ENCODE measurements at regions not wholly inside any gene's neighbourhood (a gene's known extent, or its start where the extent isn't known, plus 50 kb on each side); places are given as distances from the start of the nearest gene placed in this dataset.

DNA sequence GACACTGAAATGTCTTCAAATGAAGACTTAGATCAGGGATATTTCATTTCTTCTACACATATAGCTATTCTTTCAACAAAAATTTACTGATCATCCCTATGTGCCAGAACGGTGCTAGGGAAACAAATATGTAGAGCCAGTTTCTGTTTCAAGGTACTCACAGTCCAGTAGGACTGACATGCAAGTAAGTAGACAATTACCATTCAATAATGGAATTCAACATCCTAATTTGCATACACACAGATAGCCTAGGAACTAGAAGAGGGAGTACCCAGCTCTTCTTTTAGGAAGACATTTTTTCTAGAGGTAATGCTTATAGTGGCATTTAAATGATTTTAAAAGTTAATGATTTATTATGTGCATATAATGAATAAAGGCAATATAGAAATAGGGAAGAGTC, 388.8 kb downstream of the ZSWIM6 start:
- H3K79me2 ChIP-seq (ENCODE audit: control insufficient read depth, low read length): no peaks in the 10 kb centered on the region
- no peaks in the 10 kb centered on the region for H4K20me1 ChIP-seq (ENCODE audit: control insufficient read depth, insufficient read depth, low read depth, low read length)
- no peaks in the 10 kb centered on the region for H3K4me1 ChIP-seq (ENCODE audit: control insufficient read depth, low read length)
- no peak overlapping the region for H3K27ac ChIP-seq (ENCODE audit: low read depth, low read length)
- H3K4me3 ChIP-seq (ENCODE audit: low read length): no peak overlapping the region
- no peaks in the 10 kb centered on the region for H3K9me3 ChIP-seq (ENCODE audit: control insufficient read depth, insufficient read depth, low read length)
- no peaks in the 10 kb centered on the region for H3K9me2 ChIP-seq (replicated peaks; ENCODE audit: control insufficient read depth, low read length)
- TF ChIP-seq, protein P1, sequence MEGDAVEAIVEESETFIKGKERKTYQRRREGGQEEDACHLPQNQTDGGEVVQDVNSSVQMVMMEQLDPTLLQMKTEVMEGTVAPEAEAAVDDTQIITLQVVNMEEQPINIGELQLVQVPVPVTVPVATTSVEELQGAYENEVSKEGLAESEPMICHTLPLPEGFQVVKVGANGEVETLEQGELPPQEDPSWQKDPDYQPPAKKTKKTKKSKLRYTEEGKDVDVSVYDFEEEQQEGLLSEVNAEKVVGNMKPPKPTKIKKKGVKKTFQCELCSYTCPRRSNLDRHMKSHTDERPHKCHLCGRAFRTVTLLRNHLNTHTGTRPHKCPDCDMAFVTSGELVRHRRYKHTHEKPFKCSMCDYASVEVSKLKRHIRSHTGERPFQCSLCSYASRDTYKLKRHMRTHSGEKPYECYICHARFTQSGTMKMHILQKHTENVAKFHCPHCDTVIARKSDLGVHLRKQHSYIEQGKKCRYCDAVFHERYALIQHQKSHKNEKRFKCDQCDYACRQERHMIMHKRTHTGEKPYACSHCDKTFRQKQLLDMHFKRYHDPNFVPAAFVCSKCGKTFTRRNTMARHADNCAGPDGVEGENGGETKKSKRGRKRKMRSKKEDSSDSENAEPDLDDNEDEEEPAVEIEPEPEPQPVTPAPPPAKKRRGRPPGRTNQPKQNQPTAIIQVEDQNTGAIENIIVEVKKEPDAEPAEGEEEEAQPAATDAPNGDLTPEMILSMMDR (IDR thresholded peaks at IDR 0.05; ENCODE audit: low read depth, low read length, poor library complexity, severe bottlenecking): no peak
- TF ChIP-seq EZH2phosphoT487 (IDR thresholded peaks at IDR 0.05; ENCODE audit: borderline replicate concordance, low read length): no peak
- no peak overlapping the region for H3K4me2 ChIP-seq (ENCODE audit: low read length)
- H3F3A ChIP-seq (ENCODE audit: control insufficient read depth, insufficient read depth): no peaks in the 10 kb centered on the region
- H3K27me3 ChIP-seq (ENCODE audit: control insufficient read depth, low read length): no peaks in the 10 kb centered on the region
- H3K36me3 ChIP-seq (ENCODE audit: control insufficient read depth, low read length): no peaks in the 10 kb centered on the region

DNA sequence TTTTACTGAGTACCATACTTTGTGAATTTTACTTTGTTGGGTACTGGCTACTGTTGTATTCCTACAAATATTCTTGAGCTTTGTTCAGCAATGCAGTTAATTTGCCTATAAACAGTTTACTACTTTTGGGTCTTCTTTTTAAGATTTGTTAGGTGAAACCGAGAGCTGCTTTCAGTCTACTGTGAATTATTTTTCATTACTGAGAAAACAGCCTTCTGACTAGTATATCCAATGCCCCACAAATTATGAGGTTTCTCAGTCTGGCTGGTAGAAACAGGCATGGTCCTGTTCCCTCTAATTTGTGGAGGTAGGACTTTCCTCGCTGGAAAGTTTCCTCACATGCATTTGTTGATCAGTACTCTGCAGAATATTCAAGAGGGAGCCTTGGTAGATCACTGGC, 392.0 kb downstream of the ZSWIM6 start:
- Histone ChIP-seq H3K4me2 (ENCODE audit: low read length) (no peak overlapping the region), H3K79me2 (ENCODE audit: control insufficient read depth, low read length) (no peaks in the 10 kb centered on the region), H3K4me3 (ENCODE audit: low read length) (no peak overlapping the region), H3K9me2 (replicated peaks; ENCODE audit: control insufficient read depth, low read length) (no peaks in the 10 kb centered on the region), H3F3A (ENCODE audit: control insufficient read depth, insufficient read depth) (no peaks in the 10 kb centered on the region), H3K36me3 (ENCODE audit: control insufficient read depth, low read length) (no peaks in the 10 kb centered on the region), H3K27ac (ENCODE audit: low read depth, low read length) (no peak overlapping the region), H3K4me1 (ENCODE audit: control insufficient read depth, low read length) (no peaks in the 10 kb centered on the region), H3K9me3 (ENCODE audit: control insufficient read depth, insufficient read depth, low read length) (no peaks in the 10 kb centered on the region), H3K27me3 (ENCODE audit: control insufficient read depth, low read length) (no peaks in the 10 kb centered on the region), H4K20me1 (ENCODE audit: control insufficient read depth, insufficient read depth, low read depth, low read length) (no peaks in the 10 kb centered on the region)
- TF ChIP-seq, protein P1 (IDR thresholded peaks at IDR 0.05; ENCODE audit: low read depth, low read length, poor library complexity, severe bottlenecking): no peak
- no peak for TF ChIP-seq EZH2phosphoT487 (IDR thresholded peaks at IDR 0.05; ENCODE audit: borderline replicate concordance, low read length)

DNA sequence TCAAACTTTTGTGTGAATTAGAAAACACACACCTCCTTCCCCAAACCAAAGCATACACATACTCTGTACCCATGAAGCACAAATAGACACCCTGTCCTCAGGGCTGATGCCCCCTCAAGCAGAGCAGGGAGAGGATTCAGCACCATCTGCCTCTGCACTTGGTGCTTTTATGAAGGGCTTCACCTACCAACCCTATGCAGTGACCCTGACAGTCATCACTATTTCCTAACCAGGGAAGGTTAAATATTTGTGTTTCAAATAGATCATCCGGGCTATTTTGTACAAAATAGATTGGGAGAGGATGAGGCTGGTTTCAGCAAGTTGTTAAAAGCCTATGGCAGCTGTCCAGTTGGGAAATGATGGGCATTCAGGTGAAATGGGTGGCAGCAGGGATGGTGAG, 396.2 kb downstream of the ZSWIM6 start:
- H3K4me2 ChIP-seq (ENCODE audit: low read length): no peak overlapping the region
- H3K9me3 ChIP-seq (ENCODE audit: control insufficient read depth, insufficient read depth, low read length): no peaks in the 10 kb centered on the region
- H4K20me1 ChIP-seq (ENCODE audit: control insufficient read depth, insufficient read depth, low read depth, low read length): no peaks in the 10 kb centered on the region
- TF ChIP-seq EZH2phosphoT487 (IDR thresholded peaks at IDR 0.05; ENCODE audit: borderline replicate concordance, low read length): no peak
- TF ChIP-seq, protein P1 (IDR thresholded peaks at IDR 0.05; ENCODE audit: low read depth, low read length, poor library complexity, severe bottlenecking): no peak
- H3F3A ChIP-seq (ENCODE audit: control insufficient read depth, insufficient read depth): no peaks in the 10 kb centered on the region
- H3K27me3 ChIP-seq (ENCODE audit: control insufficient read depth, low read length): no peaks in the 10 kb centered on the region
- no peaks in the 10 kb centered on the region for H3K79me2 ChIP-seq (ENCODE audit: control insufficient read depth, low read length)
- no peaks in the 10 kb centered on the region for H3K36me3 ChIP-seq (ENCODE audit: control insufficient read depth, low read length)
- no peaks in the 10 kb centered on the region for H3K4me1 ChIP-seq (ENCODE audit: control insufficient read depth, low read length)
- no peaks in the 10 kb centered on the region for H3K9me2 ChIP-seq (replicated peaks; ENCODE audit: control insufficient read depth, low read length)
- H3K27ac ChIP-seq (ENCODE audit: low read depth, low read length): no peak overlapping the region
- no peak overlapping the region for H3K4me3 ChIP-seq (ENCODE audit: low read length)

DNA sequence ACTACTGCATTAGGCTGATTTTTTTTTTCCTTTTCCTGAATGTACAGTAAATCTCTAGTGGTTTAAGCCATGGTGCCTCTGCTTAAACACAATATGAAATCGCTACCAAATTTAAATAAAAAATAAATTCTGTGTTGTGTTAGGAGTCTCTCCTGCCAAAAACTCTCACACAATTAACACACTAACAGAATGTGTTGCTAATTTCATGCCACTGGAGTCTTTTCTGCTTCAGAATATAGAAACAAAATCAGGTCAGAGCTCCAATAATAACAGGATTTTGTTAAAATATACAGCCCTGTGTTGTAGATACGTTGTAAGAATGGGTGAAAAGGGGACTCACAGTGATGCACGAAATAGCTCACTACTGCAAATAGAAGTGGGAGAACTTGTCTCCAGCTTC, 398.8 kb downstream of the ZSWIM6 start:
- Histone ChIP-seq H3K9me2 (replicated peaks; ENCODE audit: control insufficient read depth, low read length) (no peaks in the 10 kb centered on the region), H3K4me3 (ENCODE audit: low read length) (no peak overlapping the region), H3K4me1 (ENCODE audit: control insufficient read depth, low read length) (no peaks in the 10 kb centered on the region), H3K4me2 (ENCODE audit: low read length) (no peak overlapping the region), H4K20me1 (ENCODE audit: control insufficient read depth, insufficient read depth, low read depth, low read length) (no peaks in the 10 kb centered on the region), H3K27ac (ENCODE audit: low read depth, low read length) (no peak overlapping the region), H3K79me2 (ENCODE audit: control insufficient read depth, low read length) (no peaks in the 10 kb centered on the region), H3K36me3 (ENCODE audit: control insufficient read depth, low read length) (no peaks in the 10 kb centered on the region), H3K9me3 (ENCODE audit: control insufficient read depth, insufficient read depth, low read length) (no peaks in the 10 kb centered on the region), H3F3A (ENCODE audit: control insufficient read depth, insufficient read depth) (no peaks in the 10 kb centered on the region), H3K27me3 (ENCODE audit: control insufficient read depth, low read length) (no peaks in the 10 kb centered on the region)
- no peak for TF ChIP-seq EZH2phosphoT487 (IDR thresholded peaks at IDR 0.05; ENCODE audit: borderline replicate concordance, low read length)
- TF ChIP-seq, protein P1 (IDR thresholded peaks at IDR 0.05; ENCODE audit: low read depth, low read length, poor library complexity, severe bottlenecking): no peak

Measured in DOHH2 (cell line).